ENCODE measurements at regions not wholly inside any gene's neighbourhood (a gene's known extent, or its start where the extent isn't known, plus 50 kb on each side); places are given as distances from the start of the nearest gene placed in this dataset.

DNA sequence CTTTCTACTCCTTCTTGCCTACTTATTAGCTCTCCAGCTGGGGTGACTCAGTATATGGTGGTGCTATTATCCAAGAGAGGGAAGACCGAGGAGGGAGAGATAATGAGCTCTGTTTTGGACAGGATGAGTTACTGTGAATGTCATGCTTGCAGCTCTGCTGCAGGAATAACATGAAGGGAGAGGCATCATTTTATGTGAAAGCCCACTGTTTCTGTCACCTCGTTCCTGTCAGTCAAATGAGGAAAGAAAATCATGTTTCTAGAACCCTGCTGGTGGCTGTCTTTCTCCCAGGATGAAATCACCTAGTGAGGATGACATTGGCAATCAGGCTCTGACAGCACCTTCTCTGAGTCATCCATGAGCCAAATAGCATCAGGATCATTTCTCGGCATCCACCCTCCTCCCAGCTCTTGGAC, 1291.6 kb upstream of the AUTS2 start:
- DNase-seq (ENCODE audit: low read depth): no peak

DNA sequence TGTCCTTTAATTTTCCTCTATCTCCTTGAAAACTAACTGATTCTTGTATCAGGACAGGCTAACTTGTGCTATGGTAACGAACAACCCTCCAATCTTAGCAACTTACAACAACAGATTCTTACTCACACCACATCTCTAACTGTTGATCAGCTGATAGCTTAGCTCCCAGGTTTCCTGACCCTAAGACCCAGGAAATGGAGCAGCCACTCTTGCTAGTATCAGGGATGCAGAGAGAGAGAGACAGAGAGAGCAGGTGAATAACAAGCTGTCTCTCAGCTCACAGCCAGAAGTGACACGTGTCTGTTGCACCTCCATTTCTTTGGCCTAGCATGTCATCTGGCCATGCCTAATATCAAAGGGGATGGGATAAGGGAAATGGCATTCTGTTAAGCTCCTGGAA, 1289.0 kb upstream of the AUTS2 start:
- DNase-seq (ENCODE audit: low read depth): no peak

DNA sequence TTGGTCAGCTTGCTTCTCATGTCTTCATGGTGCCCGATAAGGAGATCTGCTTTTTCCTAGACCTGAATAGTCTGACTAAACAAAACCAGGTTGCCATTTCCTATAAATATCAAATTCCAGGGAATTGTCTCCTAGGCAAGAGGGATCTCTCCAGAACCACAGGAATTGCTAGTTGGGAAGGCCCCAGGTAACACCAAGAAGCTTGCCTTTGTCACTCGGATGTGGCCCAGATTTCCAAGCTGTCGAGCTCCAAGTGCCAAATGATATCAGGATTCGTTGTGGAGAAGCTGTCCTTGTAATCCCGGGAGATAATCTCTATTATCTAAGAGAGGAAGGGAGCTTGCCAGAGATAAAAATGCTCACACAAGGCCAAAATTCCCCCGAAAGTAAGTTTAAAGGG, 1288.5 kb upstream of the AUTS2 start:
- no peak for DNase-seq (ENCODE audit: low read depth)

DNA sequence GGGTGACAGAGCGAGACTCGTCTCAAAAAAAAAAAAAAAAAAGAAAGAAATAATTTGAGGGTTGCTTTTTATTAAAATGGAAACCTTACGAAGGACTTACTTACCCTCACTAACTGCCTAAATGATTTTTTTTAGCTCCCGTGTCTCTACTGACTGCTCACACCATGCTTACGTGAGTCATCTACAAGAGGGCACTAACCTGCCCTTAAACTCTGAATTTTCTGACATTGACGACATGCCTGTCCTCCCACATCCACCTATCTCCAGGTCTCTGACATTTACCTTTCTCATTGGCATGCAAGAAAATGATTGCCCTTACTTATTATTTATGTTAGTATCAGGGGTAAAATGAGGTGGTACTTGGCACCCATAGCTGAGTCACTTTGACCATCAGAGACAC, 1286.3 kb upstream of the AUTS2 start:
- no peak for DNase-seq (ENCODE audit: low read depth)

DNA sequence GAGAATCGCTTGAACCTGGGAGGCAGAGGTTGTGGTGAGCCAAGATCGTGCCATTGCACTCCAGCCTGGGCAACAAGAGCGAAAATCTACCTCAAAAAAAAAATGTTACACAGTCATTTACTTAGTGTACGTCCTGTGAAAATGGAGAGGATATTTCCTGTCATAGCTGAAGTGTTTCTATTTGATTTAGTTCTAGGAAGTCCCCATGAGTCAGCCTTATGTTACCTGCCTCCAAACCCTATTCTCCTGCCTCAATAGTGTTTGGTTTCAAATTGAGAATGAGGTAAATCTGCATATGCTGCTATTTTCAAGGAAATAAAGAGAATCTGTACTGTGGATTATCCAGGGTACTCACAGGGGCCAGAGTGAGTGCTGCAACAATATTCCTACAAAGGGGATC, 1284.5 kb upstream of the AUTS2 start:
- DNase-seq (ENCODE audit: low read depth): no peak

DNA sequence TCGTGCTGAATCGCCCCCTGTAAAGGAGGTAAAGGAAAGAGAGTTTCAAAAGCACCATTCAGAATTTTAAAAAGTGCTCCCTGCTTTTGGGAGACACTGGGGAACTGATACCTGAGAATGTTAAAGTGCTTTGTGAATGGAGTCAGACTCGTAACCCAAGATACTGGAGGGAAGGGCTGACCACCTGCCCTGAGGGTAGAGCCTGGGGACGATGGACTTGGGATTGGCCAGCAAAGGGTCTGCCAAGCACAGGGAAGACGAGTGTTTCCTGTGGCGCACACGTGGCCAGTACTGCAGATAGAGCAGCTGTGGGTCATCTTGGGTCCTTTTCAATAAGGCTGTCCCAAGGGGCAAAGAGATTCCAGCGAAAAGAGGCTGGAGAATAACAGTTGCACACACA, 1284.1 kb upstream of the AUTS2 start:
- no peak for DNase-seq (ENCODE audit: low read depth)

DNA sequence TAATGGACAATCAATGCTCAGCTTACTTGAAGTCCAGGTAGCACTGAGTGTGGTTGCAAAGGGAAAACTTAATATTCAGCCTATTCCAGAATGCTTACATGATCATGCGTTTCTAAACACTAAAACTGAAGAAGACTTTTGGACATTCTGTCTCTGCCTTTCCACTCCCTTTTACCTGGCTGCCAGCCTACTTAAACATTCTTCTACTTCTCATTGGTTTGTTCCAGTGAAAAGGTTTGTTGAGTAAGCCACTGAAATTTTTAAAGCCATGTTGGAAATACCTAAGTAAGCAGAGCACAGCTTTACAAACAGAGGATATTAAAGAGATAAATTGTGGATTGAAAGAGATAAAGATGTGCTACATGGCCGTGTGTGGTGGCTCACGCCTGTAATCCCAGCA, 1280.8 kb upstream of the AUTS2 start:
- no peak for DNase-seq (ENCODE audit: low read depth)

DNA sequence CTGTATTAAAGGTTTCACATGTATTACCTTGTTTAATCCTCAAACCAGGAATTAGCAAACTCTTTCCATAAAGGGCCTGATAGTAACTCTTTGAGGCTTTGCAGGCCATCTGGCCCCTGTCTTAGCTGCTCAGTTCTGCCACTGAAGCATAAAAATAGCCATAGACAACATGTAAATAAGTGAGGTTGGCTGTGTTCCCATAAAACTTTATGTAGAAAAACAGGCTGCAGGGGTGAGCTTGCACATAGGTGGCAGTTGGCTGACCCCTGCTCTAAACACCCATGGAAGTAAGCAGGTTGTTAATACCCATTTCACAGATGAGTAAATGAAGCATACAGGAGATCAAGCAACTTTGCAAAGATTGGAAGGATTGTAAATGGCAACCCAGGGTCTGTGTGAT, 1279.2 kb upstream of the AUTS2 start:
- no peak for DNase-seq (ENCODE audit: low read depth)

DNA sequence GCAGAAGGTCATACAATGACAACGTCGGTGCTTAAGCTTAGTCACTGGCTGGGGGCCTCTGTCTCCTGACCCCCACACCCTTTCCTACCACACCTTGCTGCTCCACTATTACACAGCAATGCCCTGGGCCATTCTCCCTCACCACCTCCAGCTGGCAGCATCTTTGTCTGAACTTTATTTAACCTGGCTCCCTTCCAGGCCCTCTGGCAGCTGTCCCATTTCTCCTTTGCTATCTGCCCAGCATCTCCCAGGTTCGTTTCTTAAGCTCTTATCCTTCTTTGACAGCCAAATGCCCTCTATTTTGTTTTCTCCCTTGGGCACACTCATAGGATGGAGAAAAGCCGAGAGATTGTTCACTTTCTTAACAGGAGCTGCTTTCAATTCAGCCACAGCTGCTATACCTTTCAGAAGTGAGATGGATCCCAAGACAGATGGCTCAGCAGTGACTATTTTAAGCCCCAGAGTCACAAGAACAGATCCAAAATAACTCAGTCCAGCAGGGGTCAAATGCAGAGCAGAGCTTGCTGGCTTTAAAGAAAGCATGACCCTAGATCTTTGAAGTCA, 1277.1 kb upstream of the AUTS2 start:
- DNase-seq (ENCODE audit: low read depth): no peak

DNA sequence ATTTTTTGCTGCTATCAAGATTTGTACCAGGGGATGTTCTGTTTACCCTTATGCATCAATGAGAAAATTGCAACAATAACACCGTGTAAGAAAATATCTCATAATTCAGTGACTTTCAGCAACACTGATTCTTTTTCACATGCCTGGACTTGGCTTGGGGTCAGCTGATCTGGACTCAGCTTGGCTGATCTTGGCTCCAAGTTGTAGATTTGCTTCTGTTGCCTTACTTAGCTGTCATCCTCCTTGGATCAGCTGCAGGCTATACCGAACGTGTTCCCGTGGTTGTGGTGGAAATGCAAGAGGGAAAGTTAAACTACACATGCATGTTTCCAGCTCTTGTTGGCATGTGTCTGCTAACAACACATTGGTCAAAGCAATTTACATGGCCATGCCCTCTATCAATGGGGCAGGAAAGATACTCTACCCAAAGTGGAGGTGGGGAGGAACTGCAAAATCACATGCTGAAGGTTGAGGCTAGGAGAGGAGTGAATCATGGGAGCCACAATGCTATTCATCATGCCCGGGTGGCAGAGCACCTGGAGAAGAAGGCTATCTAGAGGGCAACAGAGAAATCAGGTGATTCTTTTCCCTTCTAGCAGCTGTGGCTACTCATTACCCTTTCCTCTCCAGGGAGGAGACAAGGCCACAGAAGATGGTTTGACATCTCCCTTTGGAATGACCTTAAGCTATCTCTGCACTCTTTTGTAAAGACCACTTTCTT, 1276.3 kb upstream of the AUTS2 start:
- DNase-seq (ENCODE audit: low read depth): no peak

DNA sequence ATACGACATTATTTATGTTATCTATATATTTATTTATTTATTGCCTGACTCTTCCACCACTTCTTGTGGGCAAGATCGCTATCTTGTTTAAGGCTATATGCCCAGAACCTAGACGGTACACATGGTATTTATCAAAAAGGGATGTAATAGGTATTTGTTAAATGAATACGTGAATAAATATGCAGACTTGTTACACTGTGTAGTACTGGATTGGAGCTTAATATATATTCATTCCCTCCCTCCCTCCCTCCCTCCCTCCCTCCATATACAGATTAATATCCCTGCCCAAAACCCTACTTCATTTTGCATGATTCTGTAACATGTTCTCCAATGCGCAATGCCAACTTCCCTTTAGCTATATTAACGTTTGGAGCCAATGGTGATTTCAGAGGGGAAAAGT, 1273.7 kb upstream of the AUTS2 start:
- DNase-seq (ENCODE audit: low read depth): no peak

DNA sequence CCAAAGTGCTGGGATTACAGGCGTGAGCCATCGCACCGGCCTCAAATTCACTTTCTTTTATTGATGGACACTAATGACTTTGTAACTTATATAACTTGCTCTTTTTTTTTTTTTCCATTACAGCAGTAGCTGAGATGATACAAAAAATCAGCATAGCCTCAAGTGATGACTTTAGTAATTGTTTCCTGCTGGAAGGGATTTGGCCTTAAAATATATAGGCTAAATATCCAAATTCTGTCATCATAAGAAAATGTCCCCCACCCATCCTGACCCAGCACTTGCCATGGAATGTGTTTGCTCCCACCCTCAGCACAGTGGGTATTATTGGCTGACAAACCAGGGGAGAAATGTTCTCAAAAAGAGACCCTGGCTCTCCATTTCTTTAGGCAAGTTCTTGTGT, 1264.1 kb upstream of the AUTS2 start:
- no peak for DNase-seq (ENCODE audit: low read depth)

DNA sequence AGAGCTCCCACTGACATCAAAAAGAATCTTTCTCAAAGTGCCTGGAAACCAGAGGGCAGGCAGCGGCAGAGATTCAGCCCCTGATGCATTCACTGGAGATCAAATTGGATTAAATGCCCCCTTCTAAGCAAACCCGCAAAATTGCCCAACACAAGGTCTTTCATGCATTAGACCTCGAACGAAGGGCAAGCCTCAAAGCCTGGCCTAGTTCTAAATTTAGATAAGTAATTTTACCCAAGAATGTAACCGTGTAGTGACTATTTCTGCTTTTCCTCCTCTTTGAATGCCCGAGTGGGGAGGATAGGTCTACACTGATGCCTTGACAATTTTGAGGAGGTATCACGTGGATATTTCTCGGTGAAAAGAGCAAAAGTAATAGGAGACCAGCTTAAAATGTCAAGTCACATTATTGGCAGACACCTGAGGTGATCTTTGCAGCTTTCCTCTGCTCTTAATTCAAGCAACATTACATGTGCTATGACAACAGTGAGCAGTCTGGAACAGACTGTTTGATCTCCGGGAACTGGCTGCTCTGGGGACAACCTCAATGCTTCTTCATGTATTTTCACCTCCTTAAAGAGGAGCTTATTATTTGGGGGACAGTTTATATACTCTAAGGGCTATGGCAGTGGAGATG, 1263.5 kb upstream of the AUTS2 start:
- no peak for DNase-seq (ENCODE audit: low read depth)

DNA sequence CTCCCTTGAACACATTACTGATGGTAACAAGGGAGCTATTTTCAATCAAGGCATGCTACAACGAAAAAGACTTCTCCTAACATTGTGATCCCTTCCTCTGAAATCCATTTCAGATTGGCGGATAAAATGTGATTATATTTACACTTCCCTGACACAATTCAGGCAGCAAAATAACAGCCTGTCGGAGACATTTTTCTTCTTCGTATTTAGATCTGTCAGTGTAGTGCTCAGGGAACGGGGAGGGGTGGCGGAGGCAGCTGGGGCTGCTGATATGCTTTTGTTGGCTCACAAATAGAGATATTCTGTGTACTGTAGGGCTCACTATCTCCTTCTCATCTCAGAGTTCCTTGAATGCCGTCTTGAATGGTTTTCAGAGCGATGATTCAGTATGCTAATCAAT, 1261.7 kb upstream of the AUTS2 start:
- no peak for DNase-seq (ENCODE audit: low read depth)

DNA sequence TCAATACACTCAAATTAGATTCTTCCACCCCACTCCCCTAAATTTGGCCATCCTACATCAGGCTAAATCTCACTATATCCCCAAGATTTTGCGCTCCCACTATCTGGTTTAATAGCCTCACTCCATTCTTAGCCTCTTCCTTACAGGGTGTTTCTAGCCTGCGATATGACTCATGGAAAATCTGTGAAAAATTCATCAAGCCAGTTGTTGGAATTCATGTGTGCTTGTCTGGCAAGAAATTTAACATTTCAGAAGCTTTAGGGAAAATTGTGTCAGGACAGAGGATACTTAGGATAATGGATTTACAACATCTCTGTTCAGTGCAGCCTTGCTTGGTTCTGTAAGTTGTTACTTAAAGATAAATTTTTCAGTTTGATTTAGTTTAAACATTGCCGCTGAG, 1249.9 kb upstream of the AUTS2 start:
- DNase-seq (ENCODE audit: low read depth): no peak

DNA sequence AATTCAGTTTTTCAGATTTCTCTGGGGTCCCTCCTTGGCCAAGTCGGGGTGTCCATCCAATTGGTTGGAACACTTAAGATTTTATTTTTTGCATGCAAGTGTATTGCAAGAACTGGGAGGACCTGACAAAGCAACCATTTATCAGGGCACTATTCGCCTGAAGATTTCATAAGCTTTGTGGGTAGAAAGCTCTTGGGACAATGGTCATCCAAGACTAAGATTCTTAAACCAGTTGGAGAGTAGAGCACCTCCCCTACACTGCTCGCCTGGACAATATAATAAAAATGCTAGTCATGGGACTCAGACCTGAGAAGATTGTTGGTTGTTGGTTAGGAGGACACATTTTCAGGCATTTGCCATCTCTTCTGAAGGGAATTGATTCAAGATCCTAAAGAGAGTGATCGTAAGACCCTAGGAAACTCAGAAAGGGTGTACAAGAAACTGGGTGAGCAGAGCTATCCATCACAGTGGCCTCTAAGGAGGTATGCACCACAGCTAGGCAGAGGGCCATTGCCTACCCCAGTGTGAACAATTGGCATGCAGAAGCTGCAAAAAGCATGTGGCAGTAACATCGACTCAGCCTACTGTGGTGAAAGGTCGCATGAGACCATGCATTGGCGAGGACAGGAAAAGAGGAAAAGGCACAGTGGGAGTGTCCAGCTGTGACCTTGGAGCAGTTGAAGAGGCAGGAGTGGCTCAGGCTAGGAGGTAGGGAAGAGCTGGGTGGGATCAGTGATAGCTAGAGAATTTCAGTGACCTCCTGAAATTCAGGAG, 1235.3 kb upstream of the AUTS2 start:
- no peak for DNase-seq (ENCODE audit: low read depth)

DNA sequence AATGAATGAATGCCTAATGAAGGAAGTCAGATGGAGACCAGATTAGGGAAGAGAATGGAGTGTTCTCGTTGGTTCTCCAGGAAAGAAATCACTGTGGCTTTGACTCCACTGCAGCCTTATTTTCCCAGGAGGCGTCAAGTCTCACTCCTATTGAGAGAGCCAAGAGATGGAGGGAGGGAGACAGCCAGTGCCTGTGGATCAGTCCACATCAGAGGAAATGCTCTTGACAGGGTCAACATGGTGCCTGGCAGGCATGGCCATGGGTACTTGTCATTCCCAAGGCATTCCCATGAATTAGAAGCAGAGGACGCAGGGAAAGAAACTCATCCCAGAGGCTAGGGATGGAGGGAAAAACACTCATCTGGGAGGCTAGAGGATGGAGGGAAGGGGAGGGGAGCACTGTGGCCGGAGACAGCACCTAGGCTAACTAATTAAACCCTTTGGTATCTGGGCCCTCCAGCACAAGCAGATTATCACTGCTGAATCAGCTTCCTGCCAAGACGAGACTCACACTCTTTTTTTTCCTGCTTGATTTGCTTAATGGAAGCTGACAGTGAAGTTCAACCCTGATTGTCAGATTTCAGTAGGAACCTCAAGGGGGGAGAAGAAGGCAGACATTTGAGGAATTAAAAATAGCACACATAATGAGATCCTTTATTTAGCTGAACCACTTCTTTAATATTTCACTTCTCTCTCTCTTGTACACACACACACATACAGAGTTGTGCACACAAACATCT, 1233.2 kb upstream of the AUTS2 start:
- no peak for DNase-seq (ENCODE audit: low read depth)

DNA sequence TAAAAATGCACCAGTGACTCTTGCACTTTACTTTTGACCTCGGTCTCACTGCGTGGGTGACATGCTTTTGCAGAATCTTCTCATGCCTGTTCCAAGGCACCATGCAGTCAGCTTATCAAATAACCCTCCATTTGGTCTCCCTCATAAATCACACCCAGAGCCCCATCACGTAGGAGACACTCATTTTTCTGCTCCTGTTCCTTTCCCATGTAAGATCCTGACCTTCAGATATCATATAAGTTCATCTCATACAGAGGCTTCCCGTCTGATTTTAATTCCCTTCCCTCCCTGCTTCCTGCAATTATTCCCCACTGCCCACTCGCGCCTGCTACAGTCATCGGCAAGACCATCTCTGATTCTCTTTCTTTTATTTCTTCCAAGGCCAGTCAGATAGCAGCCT, 1226.3 kb upstream of the AUTS2 start:
- DNase-seq (ENCODE audit: low read depth): no peak

DNA sequence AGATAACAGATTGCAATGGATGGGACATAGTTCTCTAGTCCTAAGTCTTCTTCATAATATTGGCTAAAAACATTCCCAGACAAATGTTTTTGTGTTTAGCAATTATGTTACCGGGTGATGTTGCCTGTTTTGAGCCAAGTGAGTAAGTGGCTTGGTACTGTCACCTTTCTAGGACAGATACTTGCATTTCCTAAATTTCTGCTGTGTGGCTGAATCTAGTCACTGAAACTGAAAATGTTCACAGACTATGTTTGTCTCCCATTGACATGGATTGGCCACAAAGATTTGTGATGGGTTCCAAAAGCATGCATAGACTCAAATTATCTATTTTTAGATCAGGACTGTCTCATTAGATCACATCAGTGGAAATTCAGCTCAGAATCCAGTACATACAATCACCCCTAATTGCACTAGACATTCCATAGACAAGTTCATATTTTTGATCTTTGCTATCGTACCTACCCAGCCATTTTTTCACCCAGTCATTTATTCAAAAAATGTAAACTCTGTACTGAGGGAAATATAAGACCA, 1222.1 kb upstream of the AUTS2 start:
- no peak for DNase-seq (ENCODE audit: low read depth)

DNA sequence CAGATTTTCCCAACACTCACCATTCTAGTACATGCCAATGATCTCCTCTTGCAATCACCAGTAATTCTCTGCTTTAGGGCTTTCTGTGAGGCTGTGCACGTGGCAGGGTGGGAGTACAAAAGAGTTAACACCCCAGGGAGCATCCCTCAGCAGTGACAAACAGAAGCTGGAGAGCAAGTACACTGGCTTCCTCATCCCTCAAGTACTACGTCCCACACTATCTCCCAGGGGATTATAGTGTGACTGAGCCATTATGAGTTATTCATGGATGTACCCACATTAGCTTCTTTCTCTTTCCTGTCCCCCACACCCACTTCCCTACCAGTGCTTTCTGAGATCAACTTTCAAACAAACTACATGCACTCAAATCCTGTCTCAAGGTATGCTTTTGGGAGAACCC, 1216.5 kb upstream of the AUTS2 start:
- DNase-seq (ENCODE audit: low read depth): no peak

DNA sequence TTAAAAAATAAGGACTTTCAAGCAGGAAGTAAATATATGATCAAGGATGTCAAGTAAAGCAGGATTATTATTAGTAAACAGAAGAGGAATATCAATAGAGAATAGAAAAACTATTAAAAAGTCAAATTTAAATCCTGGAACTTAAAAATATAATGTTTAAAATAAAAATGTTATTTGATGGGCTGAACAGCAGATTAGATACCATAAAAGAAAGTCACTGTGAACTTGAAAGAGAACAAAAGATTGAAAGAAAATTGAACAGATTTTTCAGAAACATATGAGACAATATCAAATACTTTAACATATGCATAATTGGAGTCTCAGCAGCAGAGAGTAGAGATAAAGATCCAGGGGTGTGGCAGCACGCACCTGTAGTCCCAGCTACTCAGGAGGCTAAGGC, 1213.7 kb upstream of the AUTS2 start:
- no peak for DNase-seq (ENCODE audit: low read depth)

DNA sequence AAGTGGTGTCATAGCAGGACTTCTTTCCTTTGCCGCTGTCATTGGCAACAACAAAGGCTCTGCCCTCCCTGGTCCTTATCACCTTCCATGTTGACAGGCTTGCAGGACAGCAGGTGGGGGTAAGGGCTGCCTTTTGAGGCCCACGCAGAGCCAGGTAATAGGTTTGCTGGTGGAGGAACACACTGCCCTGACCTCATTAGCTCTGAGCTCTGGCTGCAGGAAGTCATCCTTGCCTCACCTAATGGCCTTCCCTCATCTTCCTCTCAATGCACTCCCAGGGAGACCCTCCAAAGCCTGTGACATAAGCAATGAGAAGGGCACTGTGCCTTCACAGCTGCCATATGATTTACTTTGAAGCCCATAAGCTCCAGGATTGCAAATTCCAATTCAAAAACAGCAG, 1205.2 kb upstream of the AUTS2 start:
- DNase-seq (ENCODE audit: low read depth): no peak
